ENCODE measurements at regions not wholly inside any gene's neighbourhood (a gene's known extent, or its start where the extent isn't known, plus 50 kb on each side); places are given as distances from the start of the nearest gene placed in this dataset.
A peak's percentile ranks its signal among the peaks of the same experiment; 100 is the strongest.

DNA sequence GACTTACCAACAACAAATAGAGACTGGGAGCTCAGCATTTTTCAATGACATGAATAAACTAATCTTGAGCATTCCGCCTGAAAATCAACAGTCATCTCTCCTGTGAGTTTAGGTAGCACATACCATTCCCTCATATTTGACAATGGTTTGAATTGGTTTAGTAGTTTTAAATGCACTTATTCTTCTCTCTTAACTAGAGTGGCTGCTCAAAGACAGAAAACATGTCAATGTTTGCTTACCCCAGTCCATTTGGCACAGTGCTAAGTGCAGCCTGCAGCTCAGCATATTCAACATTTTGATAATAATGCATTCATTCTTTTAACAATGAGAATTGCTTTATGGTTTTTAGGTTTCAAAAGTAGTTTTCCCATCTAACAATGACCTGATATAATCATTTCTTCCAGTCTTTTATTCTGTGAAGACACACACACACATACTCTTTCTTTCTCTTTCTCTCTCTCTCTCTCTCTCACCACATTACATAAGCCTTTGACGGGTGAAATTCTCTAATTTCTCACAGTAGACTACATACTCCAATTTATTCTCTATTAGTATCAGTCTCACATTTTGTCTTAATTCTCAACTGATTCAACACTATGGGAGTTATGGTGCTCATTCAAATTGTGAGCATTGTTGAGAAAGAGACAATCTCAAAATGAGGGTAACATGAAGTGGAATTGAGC is 432.3 kb downstream of the LRRIQ3 start:
- FAIRE-seq (no peak), DNase-seq (ENCODE audit: low read depth in 1 of 2, low spot score in 1 of 2) (no peak), ATAC-seq (no peak)
- H3K4me1 ChIP-seq, result no peaks in the 10 kb centered on the region
- H3K4me2 ChIP-seq, result no peak overlapping the region
- WGBS (ENCODE audit: missing lambda C conversion rate), result 52% methylated on average over 2 of the region's 2 CpGs
- no peak overlapping the region for H3K27ac ChIP-seq
- CTCF ChIA-PET, result no interaction called here
- no peak overlapping the region for H3K4me3 ChIP-seq
- no peaks in the 10 kb centered on the region for H3K9me3 ChIP-seq
- TF ChIP-seq RFX5 (IDR thresholded peaks at IDR 0.05) (no peak), ESRRA (IDR thresholded peaks at IDR 0.05; ENCODE audit: borderline replicate concordance, low read length) (no peak), HOXB5 (CRISPR knock-in tag; IDR thresholded peaks at IDR 0.05) (no peak), CTCF (IDR thresholded peaks at IDR 0.05) (no peak), KDM1A (IDR thresholded peaks at IDR 0.05; ENCODE audit: low read depth) (no peak), ZC3H11A (IDR thresholded peaks at IDR 0.05) (no peak), CEBPB (IDR thresholded peaks at IDR 0.05) (no peak), GATA3 (IDR thresholded peaks at IDR 0.05; ENCODE audit: borderline replicate concordance) (no peak), RAD21 (conservative IDR thresholded peaks at IDR 0.05 in 1 of 2, IDR thresholded peaks at IDR 0.05 in 1 of 2) (no peak), RNF2 (IDR thresholded peaks at IDR 0.05; ENCODE audit: borderline replicate concordance, low read depth) (no peak), TP53 (CRISPR knock-in tag; IDR thresholded peaks at IDR 0.05) (no peak), JUNB (IDR thresholded peaks at IDR 0.05) (no peak), CHD2 (IDR thresholded peaks at IDR 0.05; ENCODE audit: low read length, partially characterized antibody) (no peak), CHD4 (IDR thresholded peaks at IDR 0.05; ENCODE audit: borderline replicate concordance) (no peak)
- TF ChIP-seq, protein P1, sequence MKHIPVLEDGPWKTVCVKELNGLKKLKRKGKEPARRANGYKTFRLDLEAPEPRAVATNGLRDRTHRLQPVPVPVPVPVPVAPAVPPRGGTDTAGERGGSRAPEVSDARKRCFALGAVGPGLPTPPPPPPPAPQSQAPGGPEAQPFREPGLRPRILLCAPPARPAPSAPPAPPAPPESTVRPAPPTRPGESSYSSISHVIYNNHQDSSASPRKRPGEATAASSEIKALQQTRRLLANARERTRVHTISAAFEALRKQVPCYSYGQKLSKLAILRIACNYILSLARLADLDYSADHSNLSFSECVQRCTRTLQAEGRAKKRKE (CRISPR knock-in tag; IDR thresholded peaks at IDR 0.05; ENCODE audit: low read depth), result no peak
- POLR2A ChIA-PET, result no interaction called here

DNA sequence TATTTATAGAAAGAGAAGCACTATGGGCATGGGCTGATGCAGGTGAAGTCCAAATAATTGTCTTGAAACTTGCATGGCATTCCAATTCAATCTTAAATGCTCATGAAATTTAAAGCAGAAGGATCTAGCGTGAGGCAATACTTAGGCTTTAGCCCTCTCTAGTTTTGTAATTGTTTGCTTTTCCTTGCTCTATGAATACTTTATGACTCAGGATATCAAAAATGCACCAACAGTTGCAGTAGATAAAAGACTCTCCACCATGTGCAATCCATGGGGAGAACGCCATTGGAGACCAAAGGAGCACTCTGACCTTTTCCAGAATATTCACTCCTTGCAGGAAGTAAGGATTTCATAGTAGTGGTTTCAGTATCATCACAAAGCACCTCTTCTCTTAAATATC is 436.4 kb downstream of the LRRIQ3 start:
- ChIA-PET CTCF (no interaction called here), POLR2A (no interaction called here)
- Histone ChIP-seq H3K9me3 (no peaks in the 10 kb centered on the region), H3K4me3 (no peak overlapping the region), H3K4me1 (no peaks in the 10 kb centered on the region), H3K4me2 (0 out of 3 replicates have a peak overlapping the region, but pooled peaks have one; percentile 19), H3K27ac (no peak overlapping the region)
- WGBS (ENCODE audit: missing lambda C conversion rate), result 20% methylated on average over 2 of the region's 2 CpGs
- DNase-seq (ENCODE audit: low read depth in 1 of 2, low spot score in 1 of 2) (peak in 1 of 2 experiments; percentile 9), ATAC-seq (peak; percentile 33 to 54; a peak in 1 of 6 replicates), FAIRE-seq (no peak)
- no peak for TF ChIP-seq SMC3 (IDR thresholded peaks at IDR 0.05)
- no peak for TF ChIP-seq HMGXB4 (CRISPR knock-in tag; IDR thresholded peaks at IDR 0.05; ENCODE audit: borderline replicate concordance)
- TF ChIP-seq HEYL (CRISPR knock-in tag; IDR thresholded peaks at IDR 0.05), result no peak
- no peak for TF ChIP-seq JUN (IDR thresholded peaks at IDR 0.05)
- no peak for TF ChIP-seq TP53 (CRISPR knock-in tag; IDR thresholded peaks at IDR 0.05)
- no peak for TF ChIP-seq RARB (CRISPR knock-in tag; IDR thresholded peaks at IDR 0.05)
- no peak for TF ChIP-seq PHF8 (IDR thresholded peaks at IDR 0.05; ENCODE audit: borderline replicate concordance, low read depth)
- TF ChIP-seq HOXB13 (CRISPR knock-in tag; IDR thresholded peaks at IDR 0.05; ENCODE audit: low read depth), result no peak
- TF ChIP-seq HOXB5 (CRISPR knock-in tag; IDR thresholded peaks at IDR 0.05), result no peak
- no peak for TF ChIP-seq MAX (IDR thresholded peaks at IDR 0.05)
- no peak for TF ChIP-seq KDM1A (IDR thresholded peaks at IDR 0.05; ENCODE audit: low read depth)
- no peak for TF ChIP-seq CHD4 (IDR thresholded peaks at IDR 0.05; ENCODE audit: borderline replicate concordance)
- TF ChIP-seq ZFP36 (IDR thresholded peaks at IDR 0.05; ENCODE audit: borderline replicate concordance, partially characterized antibody), result no peak
